Spleen (tissue), 7 donors: ENCODE measurements at regions not wholly inside any gene's neighbourhood (a gene's known extent, or its start where the extent isn't known, plus 50 kb on each side); places are given as distances from the start of the nearest gene placed in this dataset.

Experiments
- CTCF ChIP-seq, 11 experiments: fragments of 200-600 bp in 7 of 11; fragments of 450-650 bp in 4 of 11; sonication (generic) in 4 of 11; IDR thresholded peaks in 8 of 11; conservative IDR thresholded peaks in 3 of 11; 1 replicate in 7 of 11; 2 replicates in 4 of 11; pipeline versions ENCODE4 v1.4.0 to v1.8.0; 2016 to 2021; ENCODE audit warnings: antibody characterized with exemption in 11 of 11, inconsistent platforms in 4 of 11, mild to moderate bottlenecking in 1 of 11
- POLR2A ChIP-seq, 3 donors: fragments of 450-650 bp; IDR thresholded peaks; one replicate each; pipeline ENCODE4 v1.5.1; 2017; ENCODE audit warnings: antibody characterized with exemption in 3 of 3, mild to moderate bottlenecking in 1 of 3
- donor health status: DM: no; HTN: no; CAD: no; lungs with moderate emphysema.
- donor health status: DM: no; HTN: no; CAD: no.
- donor health status: DM: no; HTN: no; CAD: no.

GRCh38 chr20:50291254-50292078 lies 100.8 kb downstream of the CEBPB start:
- TF ChIP-seq CTCF (IDR thresholded peaks at IDR 0.05 in 8 of 11, conservative IDR thresholded peaks at IDR 0.05 in 3 of 11) (no peak), POLR2A (IDR thresholded peaks at IDR 0.05) (no peak)
